B cell (primary cell): ENCODE measurements at regions not wholly inside any gene's neighbourhood (a gene's known extent, or its start where the extent isn't known, plus 50 kb on each side); places are given as distances from the start of the nearest gene placed in this dataset.

Source experiments
- ATAC-seq: fragments of 200-7000 bp; cut with Tn5 transposase; one replicate; pipeline ENCODE4 v1.10.0; 2021; ENCODE audit warnings: low read depth, mild to moderate bottlenecking, moderate number of reproducible peaks, moderate library complexity
- CTCF ChIA-PET: fragments of 350-600 bp; sonication (Branson Sonifier 250); formaldehyde crosslinking; loops from one replicate; lab custom pipeline; 2021; ENCODE audit warnings: antibody characterized with exemption, inconsistent platforms; lab: Charles Lee
- POLR2A ChIA-PET: fragments of 350-600 bp; sonication (Branson Sonifier 250); formaldehyde crosslinking; loops from one replicate; lab custom pipeline; 2021; ENCODE audit warnings: antibody characterized with exemption; lab: Charles Lee
- DNase-seq: peaks from one replicate; pipeline ENCODE4 v3.0.0; 2013
- H2AFZ ChIP-seq: 2 replicates; pipeline ENCODE4 v1.6.1; 2012; ENCODE audit warnings: mild to moderate bottlenecking, low read depth, low read length; ENCODE audit not compliant: insufficient read depth, poor library complexity, severe bottlenecking
- H3K27ac ChIP-seq, 2 donors: 1 replicate in 1 of 2; 2 replicates in 1 of 2; pipeline ENCODE4 v1.5.1; 2012 to 2013; ENCODE audit warnings: low read length in 2 of 2, mild to moderate bottlenecking in 2 of 2, moderate library complexity in 1 of 2
- H3K27me3 ChIP-seq, 4 experiments: fragments of 200-600 bp in 1 of 4; sonication (generic) in 1 of 4; replicated peaks in 1 of 4; 1 replicate in 2 of 4; 2 replicates in 2 of 4; pipeline versions ENCODE4 v1.6.1 to v1.7.0; 2013 to 2016; ENCODE audit warnings: low read length in 3 of 4, mild to moderate bottlenecking in 2 of 4, mixed read lengths in 1 of 4, moderate library complexity in 1 of 4; ENCODE audit not compliant: insufficient read depth in 4 of 4, control insufficient read depth in 3 of 4; ENCODE audit errors: control extremely low read depth in 1 of 4
- H3K36me3 ChIP-seq, 2 experiments: replicated peaks in 1 of 2; 1 replicate in 1 of 2; 2 replicates in 1 of 2; pipeline versions ENCODE4 v1.6.1 to v1.7.1; 2013; ENCODE audit warnings: low read length in 1 of 2; ENCODE audit not compliant: insufficient read depth in 2 of 2, control insufficient read depth in 1 of 2; ENCODE audit errors: control extremely low read depth in 1 of 2, extremely low read depth in 1 of 2
- H3K4me1 ChIP-seq, 2 donors: fragments of 200-600 bp in 1 of 2; sonication (generic) in 1 of 2; 1 replicate in 1 of 2; 2 replicates in 1 of 2; pipeline versions ENCODE4 v1.5.1 to v1.6.1; 2013 to 2017; ENCODE audit warnings: low read length in 2 of 2; ENCODE audit not compliant: control insufficient read depth in 2 of 2, insufficient read depth in 2 of 2
- H3K4me2 ChIP-seq: replicated peaks from 2 replicates; pipeline ENCODE3; 2012; ENCODE audit warnings: mild to moderate bottlenecking, low read depth, low read length; ENCODE audit not compliant: poor library complexity, severe bottlenecking
- H3K4me3 ChIP-seq, 5 experiments: fragments of 200-600 bp in 1 of 5; sonication (generic) in 1 of 5; 1 replicate in 3 of 5; 2 replicates in 2 of 5; pipeline versions ENCODE4 v1.5.1 to v1.7.0; 2011 to 2016; ENCODE audit warnings: low read length in 4 of 5, mild to moderate bottlenecking in 4 of 5, low read depth in 2 of 5, control low read depth in 1 of 5, moderate library complexity in 1 of 5; ENCODE audit not compliant: insufficient read depth in 1 of 5; ENCODE audit errors: control extremely low read depth in 1 of 5, extremely low read depth in 1 of 5
- H3K79me2 ChIP-seq: fragments of 200-600 bp; sonication (generic); one replicate; pipeline ENCODE4 v1.6.0; 2016; ENCODE audit warnings: low read length; ENCODE audit not compliant: control insufficient read depth, insufficient read depth
- H3K9ac ChIP-seq: fragments of 200-600 bp; sonication (generic); 2 replicates; pipeline ENCODE4 v1.6.1; 2017; ENCODE audit warnings: mild to moderate bottlenecking, low read length, moderate library complexity
- H3K9me3 ChIP-seq, 3 donors: one replicate each; pipeline versions ENCODE4 v1.6.1 to v1.7.1; 2013; ENCODE audit warnings: low read length in 2 of 3; ENCODE audit not compliant: control insufficient read depth in 2 of 3, insufficient read depth in 1 of 3; ENCODE audit errors: control extremely low read depth in 1 of 3
- H4K20me1 ChIP-seq: 2 replicates; pipeline ENCODE4 v1.6.0; 2012; ENCODE audit warnings: mild to moderate bottlenecking, low read length; ENCODE audit not compliant: insufficient read depth, control insufficient read depth, poor library complexity, severe bottlenecking
- H3K27ac Mint-ChIP-seq: one replicate; pipeline ENCODE4 v1.8.0; 2021; ENCODE audit warnings: mixed read lengths
- H3K27me3 Mint-ChIP-seq: one replicate; pipeline ENCODE4 v1.8.0; 2021; ENCODE audit warnings: mixed read lengths
- H3K4me1 Mint-ChIP-seq: one replicate; pipeline ENCODE4 v1.8.0; 2021; ENCODE audit warnings: mixed read lengths
- H3K4me3 Mint-ChIP-seq: one replicate; pipeline ENCODE4 v1.8.0; 2021; ENCODE audit warnings: mixed read lengths
- H3K9me3 Mint-ChIP-seq: one replicate; pipeline ENCODE4 v1.8.0; 2022; ENCODE audit warnings: mixed read lengths; ENCODE audit not compliant: insufficient read depth
- CTCF ChIP-seq: fragments of 200-600 bp; IDR thresholded peaks from one replicate; pipeline ENCODE4 v1.8.0; 2022; ENCODE audit warnings: antibody characterized with exemption, mild to moderate bottlenecking
- EZH2 ChIP-seq: IDR thresholded peaks from 2 replicates; pipeline ENCODE4 v1.6.1; 2012; ENCODE audit warnings: borderline replicate concordance, low read depth, mild to moderate bottlenecking, moderate library complexity, low read length; ENCODE audit not compliant: insufficient read depth, poor library complexity, severe bottlenecking
- WGBS: methylation state at CpG from one replicate; pipeline ENCODE4 v1.1.5; 2013; ENCODE audit warnings: missing lambda C conversion rate; ENCODE audit not compliant: insufficient coverage; 5-methylcytosine and 5-hydroxymethylcytosine counted together
- intact Hi-C: fragments of 100-400 bp; cut with micrococcal nuclease; formaldehyde crosslinking; loops from one replicate; pipeline ENCODE4 v1.10.0; 2022

GRCh38 chr21:38995731-38996130 is 187.5 kb downstream of the PSMG1 start:
- Mint-ChIP-seq H3K9me3 (no peaks in the 10 kb centered on the region), H3K4me3 (no peak overlapping the region), H3K27me3 (peaks cover 51% of the 10 kb centered on the region), H3K27ac (no peak overlapping the region), H3K4me1 (peaks cover 7% of the 10 kb centered on the region)
- no peak for ATAC-seq
- intact Hi-C loops = no loop called here
- H3K27me3 ChIP-seq = peaks cover 0 to 14% (median 1%) of the 10 kb centered on the region in 4 experiments
- no peak overlapping the region for H3K9ac ChIP-seq
- CTCF ChIA-PET = no interaction called here
- no peak overlapping the region for H3K4me3 ChIP-seq
- POLR2A ChIA-PET = no interaction called here
- H3K9me3 ChIP-seq = peaks cover 0 to 3% (median 0%) of the 10 kb centered on the region in 3 donors
- no peaks in the 10 kb centered on the region for H3K4me1 ChIP-seq
- WGBS = 88% methylated on average over 5 of the region's 5 CpGs
- H3K79me2 ChIP-seq = no peaks in the 10 kb centered on the region
- H3K4me2 ChIP-seq = no peak overlapping the region
- H4K20me1 ChIP-seq = no peaks in the 10 kb centered on the region
- no peak overlapping the region for H3K27ac ChIP-seq
- H3K36me3 ChIP-seq = no peaks in the 10 kb centered on the region
- DNase-seq = no peak
- no peak overlapping the region for H2AFZ ChIP-seq
- no peak for TF ChIP-seq EZH2
- no peak for TF ChIP-seq CTCF

- POLR2A ChIA-PET = no interaction called here
- H3K4me3 ChIP-seq = no peak overlapping the region
- Mint-ChIP-seq H3K27ac (no peak overlapping the region), H3K27me3 (peaks cover 50% of the 10 kb centered on the region), H3K9me3 (no peaks in the 10 kb centered on the region), H3K4me1 (peaks cover 7% of the 10 kb centered on the region), H3K4me3 (no peak overlapping the region)
- H3K79me2 ChIP-seq = no peaks in the 10 kb centered on the region
- H3K4me2 ChIP-seq = no peak overlapping the region
- H3K4me1 ChIP-seq = no peaks in the 10 kb centered on the region
- ATAC-seq = no peak
- DNase-seq = no peak
- peaks cover 0 to 14% (median 1%) of the 10 kb centered on the region in 4 experiments for H3K27me3 ChIP-seq
- H3K27ac ChIP-seq = no peak overlapping the region
- WGBS = 87% methylated on average over 11 of the region's 13 CpGs
- no peaks in the 10 kb centered on the region for H4K20me1 ChIP-seq
- intact Hi-C loops = no loop called here
- CTCF ChIA-PET = interaction anchor here (1.1 kb wide), 1 partner anchor 263 kb away, joined by 4 read pairs; no protein-coding TSS in a partner anchor
- no peak overlapping the region for H3K9ac ChIP-seq
- no peaks in the 10 kb centered on the region for H3K36me3 ChIP-seq
- TF ChIP-seq CTCF (no peak), EZH2 (no peak)
- H3K9me3 ChIP-seq = peaks cover 0 to 3% (median 0%) of the 10 kb centered on the region in 3 donors
- no peak overlapping the region for H2AFZ ChIP-seq
These were observed 188.1 kb downstream of the PSMG1 start for GRCh38 chr21:38995071-38995669.
